WTC11 (cell line): ENCODE measurements at regions not wholly inside any gene's neighbourhood (a gene's known extent, or its start where the extent isn't known, plus 50 kb on each side); places are given as distances from the start of the nearest gene placed in this dataset.

ENCODE experiments used
- ATAC-seq: fragments of 200-7000 bp; cut with Tn5 transposase; 2 replicates; pipeline ENCODE4 v1.10.0; 2021; ENCODE audit warnings: mild to moderate bottlenecking, moderate library complexity
- CTCF ChIA-PET: fragments of 300-600 bp; sonication (Branson Sonifier 250); formaldehyde crosslinking; loops from one replicate; lab custom pipeline; 2021; ENCODE audit warnings: antibody characterized with exemption; lab: Charles Lee
- POLR2A ChIA-PET: fragments of 350-600 bp; sonication (Branson Sonifier 250); formaldehyde crosslinking; loops from one replicate; lab custom pipeline; 2021; ENCODE audit warnings: antibody characterized with exemption; lab: Charles Lee
- DNase-seq: peaks from one replicate; pipeline ENCODE4 v3.0.0; 2021; ENCODE audit warnings: low spot score
- H3K27ac Mint-ChIP-seq: 2 replicates; pipeline ENCODE4 v1.8.0; 2021; ENCODE audit warnings: mixed read lengths
- H3K27me3 Mint-ChIP-seq: 2 replicates; pipeline ENCODE4 v1.8.0; 2021; ENCODE audit warnings: low read depth, mild to moderate bottlenecking, moderate library complexity, mixed read lengths
- H3K36me3 Mint-ChIP-seq: 2 replicates; pipeline ENCODE4 v1.8.0; 2021; ENCODE audit warnings: mixed read lengths
- H3K4me1 Mint-ChIP-seq: 2 replicates; pipeline ENCODE4 v1.8.0; 2022; ENCODE audit warnings: mixed read lengths
- H3K4me3 Mint-ChIP-seq: 2 replicates; pipeline ENCODE4 v1.8.0; 2021; ENCODE audit warnings: mild to moderate bottlenecking, moderate library complexity, mixed read lengths
- H3K9me3 Mint-ChIP-seq: 2 replicates; pipeline ENCODE4 v1.8.0; 2021; ENCODE audit warnings: mixed read lengths
- ATF1 ChIP-seq: sonication (generic); formaldehyde crosslinking; IDR thresholded peaks from 2 replicates; pipeline ENCODE4 v1.8.1; 2023; ENCODE audit warnings: mild to moderate bottlenecking, moderate library complexity, missing genetic modification reagents
- CBFB ChIP-seq: sonication (generic); formaldehyde crosslinking; IDR thresholded peaks from 2 replicates; pipeline ENCODE4 v1.8.1; 2022; ENCODE audit warnings: mild to moderate bottlenecking, low read depth, missing genetic modification reagents
- ELF4 ChIP-seq: sonication (generic); formaldehyde crosslinking; IDR thresholded peaks from 2 replicates; pipeline ENCODE4 v1.8.1; 2022; ENCODE audit warnings: low read depth, mild to moderate bottlenecking, moderate library complexity, missing genetic modification reagents
- ESRRA ChIP-seq: sonication (generic); formaldehyde crosslinking; IDR thresholded peaks from 2 replicates; pipeline ENCODE4 v1.8.1; 2022; ENCODE audit warnings: mild to moderate bottlenecking, missing genetic modification reagents, borderline replicate concordance
- IRF1 ChIP-seq: sonication (generic); formaldehyde crosslinking; IDR thresholded peaks from 2 replicates; pipeline ENCODE4 v1.8.0; 2023; ENCODE audit warnings: missing genetic modification reagents
- NFATC4 ChIP-seq: fragments of 250-450 bp; sonication (Bioruptor Pico); IDR thresholded peaks from 2 replicates; pipeline ENCODE4 v1.9.0; 2021; ENCODE audit warnings: mild to moderate bottlenecking
- NR2C2 ChIP-seq: sonication (generic); formaldehyde crosslinking; IDR thresholded peaks from 2 replicates; pipeline ENCODE4 v1.8.0; 2022; ENCODE audit warnings: mild to moderate bottlenecking, missing genetic modification reagents
- SMAD3 ChIP-seq: sonication (generic); formaldehyde crosslinking; IDR thresholded peaks from 2 replicates; pipeline ENCODE4 v1.8.0; 2022; ENCODE audit warnings: missing genetic modification reagents, mild to moderate bottlenecking, borderline replicate concordance
- USF2 ChIP-seq: sonication (generic); formaldehyde crosslinking; IDR thresholded peaks from 2 replicates; pipeline ENCODE4 v1.8.1; 2023; ENCODE audit warnings: mild to moderate bottlenecking, missing genetic modification reagents, moderate library complexity
- ZNF121 ChIP-seq: sonication (generic); formaldehyde crosslinking; IDR thresholded peaks from 2 replicates; pipeline ENCODE4 v1.8.0; 2023; ENCODE audit warnings: missing genetic modification reagents
- ZNF416 ChIP-seq: fragments of 250-450 bp; sonication (Bioruptor Pico); IDR thresholded peaks from 2 replicates; pipeline ENCODE4 v1.9.0; 2021; ENCODE audit warnings: mild to moderate bottlenecking, inconsistent platforms
- TF ChIP-seq, protein P1 (sequence below): sonication (generic); formaldehyde crosslinking; IDR thresholded peaks from 2 replicates; pipeline ENCODE4 v1.8.1; 2022; ENCODE audit warnings: missing genetic modification reagents, borderline replicate concordance
- TF ChIP-seq, protein P2 (sequence below): sonication (generic); formaldehyde crosslinking; IDR thresholded peaks from 2 replicates; pipeline ENCODE4 v1.8.0; 2022; ENCODE audit warnings: mild to moderate bottlenecking, missing genetic modification reagents
- TF ChIP-seq, protein P3 (sequence below): fragments of 250-450 bp; sonication (Bioruptor Pico); IDR thresholded peaks from 2 replicates; pipeline ENCODE4 v1.9.0; 2021; ENCODE audit warnings: mild to moderate bottlenecking
- TF ChIP-seq, protein P4 (sequence below): fragments of 250-450 bp; sonication (Bioruptor Pico); IDR thresholded peaks from 2 replicates; pipeline ENCODE4 v1.9.0; 2021; ENCODE audit warnings: mild to moderate bottlenecking, borderline replicate concordance

DNA sequence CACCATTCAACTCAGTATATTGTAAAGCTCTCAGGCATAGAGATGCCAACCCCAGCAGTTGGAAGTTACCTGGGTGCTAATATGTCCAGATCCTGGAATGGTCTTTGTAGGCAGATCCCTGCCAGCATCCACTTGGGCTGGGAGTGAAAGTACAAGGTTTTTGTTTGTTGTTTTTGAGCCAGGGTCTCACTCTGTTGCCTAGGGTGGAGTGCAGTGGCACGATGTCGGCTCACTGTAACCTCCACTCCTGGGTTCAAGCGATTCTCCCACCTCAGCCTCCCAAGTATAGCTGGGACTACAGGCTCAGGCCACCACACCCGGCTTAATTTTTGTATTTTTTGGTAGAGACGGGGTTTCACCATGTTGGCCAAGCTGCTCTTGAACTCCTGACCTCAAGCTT is 177.6 kb downstream of the IRF8 start (continued):
- TF ChIP-seq, protein P1, sequence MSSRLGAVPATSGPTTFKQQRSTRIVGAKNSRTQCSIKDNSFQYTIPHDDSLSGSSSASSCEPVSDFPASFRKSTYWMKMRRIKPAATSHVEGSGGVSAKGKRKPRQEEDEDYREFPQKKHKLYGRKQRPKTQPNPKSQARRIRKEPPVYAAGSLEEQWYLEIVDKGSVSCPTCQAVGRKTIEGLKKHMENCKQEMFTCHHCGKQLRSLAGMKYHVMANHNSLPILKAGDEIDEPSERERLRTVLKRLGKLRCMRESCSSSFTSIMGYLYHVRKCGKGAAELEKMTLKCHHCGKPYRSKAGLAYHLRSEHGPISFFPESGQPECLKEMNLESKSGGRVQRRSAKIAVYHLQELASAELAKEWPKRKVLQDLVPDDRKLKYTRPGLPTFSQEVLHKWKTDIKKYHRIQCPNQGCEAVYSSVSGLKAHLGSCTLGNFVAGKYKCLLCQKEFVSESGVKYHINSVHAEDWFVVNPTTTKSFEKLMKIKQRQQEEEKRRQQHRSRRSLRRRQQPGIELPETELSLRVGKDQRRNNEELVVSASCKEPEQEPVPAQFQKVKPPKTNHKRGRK (CRISPR knock-in tag): no peak
- TF ChIP-seq SMAD3 (CRISPR knock-in tag) (no peak), NR2C2 (no peak), ELF4 (CRISPR knock-in tag) (no peak), ZNF416 (CRISPR knock-in tag) (no peak), IRF1 (CRISPR knock-in tag) (no peak), ZNF121 (no peak), ATF1 (CRISPR knock-in tag) (no peak), USF2 (CRISPR knock-in tag) (no peak)
- TF ChIP-seq, protein P2, sequence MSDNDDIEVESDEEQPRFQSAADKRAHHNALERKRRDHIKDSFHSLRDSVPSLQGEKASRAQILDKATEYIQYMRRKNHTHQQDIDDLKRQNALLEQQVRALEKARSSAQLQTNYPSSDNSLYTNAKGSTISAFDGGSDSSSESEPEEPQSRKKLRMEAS (CRISPR knock-in tag): no peak
- TF ChIP-seq, protein P3, sequence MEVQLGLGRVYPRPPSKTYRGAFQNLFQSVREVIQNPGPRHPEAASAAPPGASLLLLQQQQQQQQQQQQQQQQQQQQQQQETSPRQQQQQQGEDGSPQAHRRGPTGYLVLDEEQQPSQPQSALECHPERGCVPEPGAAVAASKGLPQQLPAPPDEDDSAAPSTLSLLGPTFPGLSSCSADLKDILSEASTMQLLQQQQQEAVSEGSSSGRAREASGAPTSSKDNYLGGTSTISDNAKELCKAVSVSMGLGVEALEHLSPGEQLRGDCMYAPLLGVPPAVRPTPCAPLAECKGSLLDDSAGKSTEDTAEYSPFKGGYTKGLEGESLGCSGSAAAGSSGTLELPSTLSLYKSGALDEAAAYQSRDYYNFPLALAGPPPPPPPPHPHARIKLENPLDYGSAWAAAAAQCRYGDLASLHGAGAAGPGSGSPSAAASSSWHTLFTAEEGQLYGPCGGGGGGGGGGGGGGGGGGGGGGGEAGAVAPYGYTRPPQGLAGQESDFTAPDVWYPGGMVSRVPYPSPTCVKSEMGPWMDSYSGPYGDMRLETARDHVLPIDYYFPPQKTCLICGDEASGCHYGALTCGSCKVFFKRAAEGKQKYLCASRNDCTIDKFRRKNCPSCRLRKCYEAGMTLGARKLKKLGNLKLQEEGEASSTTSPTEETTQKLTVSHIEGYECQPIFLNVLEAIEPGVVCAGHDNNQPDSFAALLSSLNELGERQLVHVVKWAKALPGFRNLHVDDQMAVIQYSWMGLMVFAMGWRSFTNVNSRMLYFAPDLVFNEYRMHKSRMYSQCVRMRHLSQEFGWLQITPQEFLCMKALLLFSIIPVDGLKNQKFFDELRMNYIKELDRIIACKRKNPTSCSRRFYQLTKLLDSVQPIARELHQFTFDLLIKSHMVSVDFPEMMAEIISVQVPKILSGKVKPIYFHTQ (CRISPR knock-in tag): no peak
- TF ChIP-seq, protein P4, sequence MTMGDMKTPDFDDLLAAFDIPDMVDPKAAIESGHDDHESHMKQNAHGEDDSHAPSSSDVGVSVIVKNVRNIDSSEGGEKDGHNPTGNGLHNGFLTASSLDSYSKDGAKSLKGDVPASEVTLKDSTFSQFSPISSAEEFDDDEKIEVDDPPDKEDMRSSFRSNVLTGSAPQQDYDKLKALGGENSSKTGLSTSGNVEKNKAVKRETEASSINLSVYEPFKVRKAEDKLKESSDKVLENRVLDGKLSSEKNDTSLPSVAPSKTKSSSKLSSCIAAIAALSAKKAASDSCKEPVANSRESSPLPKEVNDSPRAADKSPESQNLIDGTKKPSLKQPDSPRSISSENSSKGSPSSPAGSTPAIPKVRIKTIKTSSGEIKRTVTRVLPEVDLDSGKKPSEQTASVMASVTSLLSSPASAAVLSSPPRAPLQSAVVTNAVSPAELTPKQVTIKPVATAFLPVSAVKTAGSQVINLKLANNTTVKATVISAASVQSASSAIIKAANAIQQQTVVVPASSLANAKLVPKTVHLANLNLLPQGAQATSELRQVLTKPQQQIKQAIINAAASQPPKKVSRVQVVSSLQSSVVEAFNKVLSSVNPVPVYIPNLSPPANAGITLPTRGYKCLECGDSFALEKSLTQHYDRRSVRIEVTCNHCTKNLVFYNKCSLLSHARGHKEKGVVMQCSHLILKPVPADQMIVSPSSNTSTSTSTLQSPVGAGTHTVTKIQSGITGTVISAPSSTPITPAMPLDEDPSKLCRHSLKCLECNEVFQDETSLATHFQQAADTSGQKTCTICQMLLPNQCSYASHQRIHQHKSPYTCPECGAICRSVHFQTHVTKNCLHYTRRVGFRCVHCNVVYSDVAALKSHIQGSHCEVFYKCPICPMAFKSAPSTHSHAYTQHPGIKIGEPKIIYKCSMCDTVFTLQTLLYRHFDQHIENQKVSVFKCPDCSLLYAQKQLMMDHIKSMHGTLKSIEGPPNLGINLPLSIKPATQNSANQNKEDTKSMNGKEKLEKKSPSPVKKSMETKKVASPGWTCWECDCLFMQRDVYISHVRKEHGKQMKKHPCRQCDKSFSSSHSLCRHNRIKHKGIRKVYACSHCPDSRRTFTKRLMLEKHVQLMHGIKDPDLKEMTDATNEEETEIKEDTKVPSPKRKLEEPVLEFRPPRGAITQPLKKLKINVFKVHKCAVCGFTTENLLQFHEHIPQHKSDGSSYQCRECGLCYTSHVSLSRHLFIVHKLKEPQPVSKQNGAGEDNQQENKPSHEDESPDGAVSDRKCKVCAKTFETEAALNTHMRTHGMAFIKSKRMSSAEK (CRISPR knock-in tag): no peak

GRCh38 chr16:86077243-86077940 is 178.4 kb downstream of the IRF8 start:
- Mint-ChIP-seq H3K4me3 (no peak overlapping the region), H3K27ac (no peak overlapping the region), H3K9me3 (no peaks in the 10 kb centered on the region), H3K27me3 (no peaks in the 10 kb centered on the region), H3K36me3 (no peaks in the 10 kb centered on the region), H3K4me1 (peaks cover 10% of the 10 kb centered on the region)
- POLR2A ChIA-PET: no interaction called here
- no peak for ATAC-seq
- TF ChIP-seq NFATC4 (CRISPR knock-in tag) (no peak), CBFB (no peak), ESRRA (CRISPR knock-in tag) (no peak), ELF4 (CRISPR knock-in tag) (no peak)
- CTCF ChIA-PET: interaction anchor here (1.2 to 1.4 kb wide), 2 partner anchors 11 to 33 kb away, joined by 3 read pairs; no protein-coding TSS in a partner anchor
- DNase-seq: no peak
